ENCODE measurements at regions not wholly inside any gene's neighbourhood (a gene's known extent, or its start where the extent isn't known, plus 50 kb on each side); places are given as distances from the start of the nearest gene placed in this dataset.

- DNase-seq: no peak
Measured at GRCh38 chr4:81651243-81651899, 179.7 kb upstream of the RASGEF1B start.

- no peak for DNase-seq
Measured at GRCh38 chr4:81650606-81651242, 179.0 kb upstream of the RASGEF1B start.

GRCh38 chr4:81648576-81649275, 177.0 kb upstream of the RASGEF1B start:
- DNase-seq: peak in 3 of 5 donors; percentile 1 to 55 (median 2)

- no peak for DNase-seq
Measured at GRCh38 chr4:81647388-81647787, 175.7 kb upstream of the RASGEF1B start.

- DNase-seq: no peak
Measured at GRCh38 chr4:81642543-81642942, 170.8 kb upstream of the RASGEF1B start.

GRCh38 chr4:81639248-81639647, 167.5 kb upstream of the RASGEF1B start:
- no peak for DNase-seq

- DNase-seq: no peak
Measured at GRCh38 chr4:81638698-81639097, 167.0 kb upstream of the RASGEF1B start.

- no peak for DNase-seq
Measured at GRCh38 chr4:81635739-81636138, 164.0 kb upstream of the RASGEF1B start.

GRCh38 chr4:81634766-81635549, 163.3 kb upstream of the RASGEF1B start:
- no peak for DNase-seq

GRCh38 chr4:81634165-81634564, 162.5 kb upstream of the RASGEF1B start:
- no peak for DNase-seq

GRCh38 chr4:81632581-81633299, 161.0 kb upstream of the RASGEF1B start:
- DNase-seq: no peak

- no peak for DNase-seq
Measured at GRCh38 chr4:81631958-81632441, 160.3 kb upstream of the RASGEF1B start.

GRCh38 chr4:81629366-81629765, 157.7 kb upstream of the RASGEF1B start:
- no peak for DNase-seq

GRCh38 chr4:81628489-81628888, 156.8 kb upstream of the RASGEF1B start:
- no peak for DNase-seq

- no peak for DNase-seq
Measured at GRCh38 chr4:81627590-81627989, 155.9 kb upstream of the RASGEF1B start.

GRCh38 chr4:81626851-81627250, 155.1 kb upstream of the RASGEF1B start:
- DNase-seq: no peak

- DNase-seq: no peak
Measured at GRCh38 chr4:81625422-81626417, 154.0 kb upstream of the RASGEF1B start.

- no peak for DNase-seq
Measured at GRCh38 chr4:81623434-81623833, 151.7 kb upstream of the RASGEF1B start.

GRCh38 chr4:81622474-81623184, 150.9 kb upstream of the RASGEF1B start:
- DNase-seq: no peak

- DNase-seq: no peak
Measured at GRCh38 chr4:81622028-81622427, 150.3 kb upstream of the RASGEF1B start.
